Fibroblast of mammary gland (primary cell): ENCODE measurements at regions not wholly inside any gene's neighbourhood (a gene's known extent, or its start where the extent isn't known, plus 50 kb on each side); places are given as distances from the start of the nearest gene placed in this dataset.

Experiments
- DNase-seq: peaks from one replicate; pipeline ENCODE4 v3.0.0-alpha.2; 2010; ENCODE audit warnings: low read depth
- H3K4me3 ChIP-seq: 2 replicates; pipeline ENCODE4 v1.5.1; 2011; ENCODE audit warnings: low read depth, mild to moderate bottlenecking, low read length, moderate library complexity; ENCODE audit not compliant: control insufficient read depth
- TF ChIP-seq, protein P1 (sequence below): conservative IDR thresholded peaks from 2 replicates; pipeline ENCODE4 v1.5.1; 2011; ENCODE audit warnings: low read depth, low read length, inconsistent platforms; ENCODE audit not compliant: control insufficient read depth, insufficient read depth

DNA sequence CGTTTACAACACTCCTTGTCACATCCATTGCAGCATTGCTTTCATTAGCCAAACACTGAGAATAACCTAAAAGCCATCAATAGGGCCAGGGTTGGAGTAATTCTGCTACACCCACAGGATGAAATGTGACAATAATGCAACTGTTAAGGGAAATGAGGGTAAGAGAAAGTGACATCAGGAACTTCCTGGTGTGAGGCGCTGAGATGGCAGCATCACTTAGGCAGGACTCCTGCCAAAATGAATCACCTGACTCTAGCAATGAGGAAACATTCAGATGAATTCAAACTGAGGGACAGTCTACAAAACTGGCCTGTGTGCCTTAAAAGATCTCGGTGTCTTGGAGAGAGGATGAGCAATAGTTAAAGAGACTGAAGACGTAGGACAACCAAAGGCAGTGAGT is 115.6 kb upstream of the AGAP1 start:
- TF ChIP-seq, protein P1, sequence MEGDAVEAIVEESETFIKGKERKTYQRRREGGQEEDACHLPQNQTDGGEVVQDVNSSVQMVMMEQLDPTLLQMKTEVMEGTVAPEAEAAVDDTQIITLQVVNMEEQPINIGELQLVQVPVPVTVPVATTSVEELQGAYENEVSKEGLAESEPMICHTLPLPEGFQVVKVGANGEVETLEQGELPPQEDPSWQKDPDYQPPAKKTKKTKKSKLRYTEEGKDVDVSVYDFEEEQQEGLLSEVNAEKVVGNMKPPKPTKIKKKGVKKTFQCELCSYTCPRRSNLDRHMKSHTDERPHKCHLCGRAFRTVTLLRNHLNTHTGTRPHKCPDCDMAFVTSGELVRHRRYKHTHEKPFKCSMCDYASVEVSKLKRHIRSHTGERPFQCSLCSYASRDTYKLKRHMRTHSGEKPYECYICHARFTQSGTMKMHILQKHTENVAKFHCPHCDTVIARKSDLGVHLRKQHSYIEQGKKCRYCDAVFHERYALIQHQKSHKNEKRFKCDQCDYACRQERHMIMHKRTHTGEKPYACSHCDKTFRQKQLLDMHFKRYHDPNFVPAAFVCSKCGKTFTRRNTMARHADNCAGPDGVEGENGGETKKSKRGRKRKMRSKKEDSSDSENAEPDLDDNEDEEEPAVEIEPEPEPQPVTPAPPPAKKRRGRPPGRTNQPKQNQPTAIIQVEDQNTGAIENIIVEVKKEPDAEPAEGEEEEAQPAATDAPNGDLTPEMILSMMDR = no peak
- DNase-seq = peak; percentile 34
- H3K4me3 ChIP-seq = no peak overlapping the region

DNA sequence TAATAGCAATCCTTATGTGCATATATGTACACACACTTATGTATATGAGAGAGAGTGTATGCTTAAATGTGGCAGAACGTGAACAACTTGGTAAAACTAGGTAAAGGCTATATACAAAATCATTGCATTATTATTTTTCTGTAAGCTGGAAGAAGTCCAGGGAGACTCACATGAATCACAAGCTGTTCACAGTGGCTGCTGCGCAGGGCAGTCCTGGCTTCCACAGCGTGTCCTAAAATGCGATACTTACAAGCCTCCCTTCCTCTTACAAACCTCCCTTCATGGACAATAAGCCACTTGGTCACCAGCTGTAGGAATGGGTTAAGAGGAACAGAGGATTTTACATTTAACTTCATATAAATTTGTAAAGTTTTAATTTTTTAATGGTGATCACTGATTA is 114.9 kb upstream of the AGAP1 start:
- DNase-seq = no peak
- TF ChIP-seq, protein P1 = no peak
- no peak overlapping the region for H3K4me3 ChIP-seq

DNA sequence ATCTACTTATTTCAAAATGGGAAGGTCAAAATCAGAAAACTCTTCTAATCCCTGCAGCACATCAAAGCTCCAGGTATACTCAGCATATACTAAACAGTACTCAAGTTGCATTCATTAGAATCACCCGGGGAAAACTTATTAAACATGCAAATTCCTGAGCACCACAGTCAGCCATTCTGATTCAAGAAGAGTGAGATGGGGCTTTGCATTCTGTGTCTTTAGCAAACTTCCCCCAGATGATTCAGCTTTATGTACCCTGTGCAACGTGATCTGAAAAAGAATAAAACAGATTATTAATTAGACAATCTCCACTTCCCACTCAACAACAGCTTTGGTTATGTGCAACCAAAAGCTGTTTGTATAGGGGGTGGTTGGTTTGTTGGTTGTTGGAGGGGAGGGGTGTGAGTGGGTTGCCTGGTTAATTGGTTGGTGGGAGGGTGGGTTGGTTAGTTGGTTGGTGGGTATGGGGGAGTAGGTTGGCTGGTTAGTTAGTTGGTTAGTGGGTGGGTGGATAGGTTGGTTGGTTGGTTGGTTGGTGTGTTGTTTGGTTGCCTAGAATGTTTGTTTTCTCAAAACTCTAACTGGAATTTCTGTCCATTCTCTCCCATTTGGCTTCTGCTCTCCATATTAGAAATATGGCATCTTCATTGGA is 112.5 kb upstream of the AGAP1 start:
- TF ChIP-seq, protein P1 = no peak
- H3K4me3 ChIP-seq = no peak overlapping the region
- peak; percentile 46 for DNase-seq

DNA sequence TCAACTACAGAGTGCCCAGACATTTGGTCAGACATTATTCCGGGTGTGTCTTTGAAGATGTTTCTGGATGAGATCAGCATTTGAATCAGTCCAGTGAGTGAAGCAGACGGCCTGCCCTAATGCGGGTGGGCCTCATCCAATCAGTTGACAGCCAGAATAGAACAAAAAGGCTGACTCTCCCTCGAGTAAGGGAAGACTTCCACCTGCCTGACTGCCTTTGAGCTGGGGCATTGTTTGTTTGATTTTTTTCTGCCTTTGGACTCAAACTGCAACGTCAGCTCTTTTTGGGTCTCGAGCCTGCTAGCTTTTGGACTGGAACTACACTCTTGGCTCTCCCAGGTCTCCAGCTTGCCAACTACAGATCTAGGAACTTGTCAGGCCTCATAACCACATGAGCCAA is 111.7 kb upstream of the AGAP1 start:
- H3K4me3 ChIP-seq = no peak overlapping the region
- TF ChIP-seq, protein P1 = no peak
- DNase-seq = no peak

DNA sequence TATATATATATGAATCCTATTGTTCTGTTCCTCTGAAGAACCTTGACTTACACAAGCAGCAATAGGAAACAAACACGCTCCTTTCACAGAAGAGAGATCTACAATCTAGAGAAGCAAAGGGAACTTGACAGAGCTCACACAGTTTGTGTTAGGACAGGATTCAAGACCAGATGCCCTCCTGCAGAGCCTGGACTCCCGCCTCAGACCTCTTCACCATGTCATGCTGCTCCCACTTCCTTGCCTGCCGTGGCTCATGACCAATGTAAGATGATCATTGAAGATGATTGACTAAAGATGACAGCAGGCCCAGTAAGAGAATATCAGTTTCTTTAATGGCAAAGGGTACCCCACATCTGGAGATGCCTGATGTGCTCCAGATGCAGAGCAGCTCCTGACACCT is 111.2 kb upstream of the AGAP1 start:
- TF ChIP-seq, protein P1 = no peak
- no peak overlapping the region for H3K4me3 ChIP-seq
- DNase-seq = no peak

DNA sequence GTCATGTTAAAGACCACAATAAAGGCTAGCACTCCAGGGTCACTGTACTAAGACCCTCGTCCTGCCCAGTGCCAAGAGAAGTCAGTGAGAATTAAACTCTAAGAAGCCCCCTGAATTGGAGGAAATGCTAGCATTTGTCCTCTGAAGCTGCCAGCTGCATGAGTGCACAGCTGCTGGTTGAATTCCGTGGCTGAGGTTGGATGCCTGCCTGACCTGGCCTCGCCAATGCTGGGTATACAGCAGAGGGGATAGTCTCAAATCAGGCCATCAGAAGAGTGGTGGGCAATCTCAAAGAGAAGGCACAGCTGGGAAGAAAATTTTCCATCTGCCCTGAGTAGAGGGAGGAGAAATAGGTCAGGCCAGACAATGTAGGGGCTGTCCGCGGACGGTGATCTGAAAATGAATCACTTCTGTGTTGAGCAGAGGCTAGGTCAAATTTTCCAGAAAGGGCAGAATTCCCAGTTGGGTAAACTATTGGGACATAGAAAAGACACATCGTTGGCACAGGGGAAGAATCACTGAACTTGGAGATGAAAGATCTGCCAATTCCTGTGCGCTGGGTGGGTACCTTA is 110.5 kb upstream of the AGAP1 start:
- peak; percentile 42 for DNase-seq
- TF ChIP-seq, protein P1 = no peak
- no peak overlapping the region for H3K4me3 ChIP-seq
